ENCODE measurements at regions not wholly inside any gene's neighbourhood (a gene's known extent, or its start where the extent isn't known, plus 50 kb on each side); places are given as distances from the start of the nearest gene placed in this dataset.

GRCh38 chr22:23403720-23404688 is 176.1 kb downstream of the IGLL1 start (continued):
- TF ChIP-seq ZNF701 (tag by site-specific recombination; IDR thresholded peaks at IDR 0.05) (no peak), MZF1 (tag by site-specific recombination; IDR thresholded peaks at IDR 0.05; ENCODE audit: borderline replicate concordance) (no peak), ZEB2 (tag by site-specific recombination; IDR thresholded peaks at IDR 0.05) (no peak)

GRCh38 chr22:23403152-23403719 is 176.9 kb downstream of the IGLL1 start:
- ChIA-PET POLR2A (interaction anchor here (0.6 kb wide), 1 partner anchor 35 kb away, joined by 3 read pairs; no protein-coding TSS in a partner anchor), CTCF (interaction anchor here (0.6 to 3.4 kb wide), 6 partner anchors 9 to 136 kb away, joined by 3 to 10 read pairs (median 6); no protein-coding TSS in a partner anchor)
- Histone ChIP-seq H3K4me3 (ENCODE audit: low read depth, low read length) (peak overlapping the region; percentile 30; the same call in 1 of the 2 replicates), H3K36me3 (ENCODE audit: control insufficient read depth in 2 of 2, insufficient read depth in 1 of 2, low read length in 2 of 2) (no peaks in the 10 kb centered on the region), H3K9me3 (ENCODE audit: control insufficient read depth, insufficient read depth, low read depth, low read length) (no peaks in the 10 kb centered on the region), H3K27ac (ENCODE audit: extremely low read depth, low read depth, low read length) (peak overlapping the region; percentile 85), H3K4me1 (ENCODE audit: control insufficient read depth, insufficient read depth, low read length) (peaks cover 3% of the 10 kb centered on the region; the same call in 1 of the 2 replicates)
- TF ChIP-seq ZBTB26 (tag by site-specific recombination; optimal IDR thresholded peaks at IDR 0.05) (no peak), MEIS1 (CRISPR knock-in tag; IDR thresholded peaks at IDR 0.05; ENCODE audit: borderline replicate concordance) (no peak), ZNF37A (tag by site-specific recombination; IDR thresholded peaks at IDR 0.05) (no peak), ZNF174 (tag by site-specific recombination; IDR thresholded peaks at IDR 0.05) (no peak), ZBTB1 (tag by site-specific recombination; IDR thresholded peaks at IDR 0.05) (no peak), YY2 (tag by site-specific recombination; IDR thresholded peaks at IDR 0.05) (no peak), ZIC2 (tag by site-specific recombination; IDR thresholded peaks at IDR 0.05) (no peak), ZNF335 (tag by site-specific recombination; conservative IDR thresholded peaks at IDR 0.05) (no peak), ZNF626 (tag by site-specific recombination; IDR thresholded peaks at IDR 0.05) (no peak), SP7 (tag by site-specific recombination; IDR thresholded peaks at IDR 0.05) (no peak), ZNF610 (tag by site-specific recombination; IDR thresholded peaks at IDR 0.05; ENCODE audit: borderline replicate concordance) (no peak), ZNF623 (tag by site-specific recombination; IDR thresholded peaks at IDR 0.05) (no peak), ZNF157 (tag by site-specific recombination; IDR thresholded peaks at IDR 0.05) (no peak), ZNF488 (tag by site-specific recombination; IDR thresholded peaks at IDR 0.05) (no peak), ZNF169 (tag by site-specific recombination; IDR thresholded peaks at IDR 0.05) (no peak), ZFP41 (tag by site-specific recombination; IDR thresholded peaks at IDR 0.05; ENCODE audit: borderline replicate concordance) (no peak), PRDM10 (tag by site-specific recombination; IDR thresholded peaks at IDR 0.05) (no peak)

Measured in HEK293 (cell line).